GM20000 (cell line): ENCODE measurements at regions not wholly inside any gene's neighbourhood (a gene's known extent, or its start where the extent isn't known, plus 50 kb on each side); places are given as distances from the start of the nearest gene placed in this dataset.

Experiments
- DNase-seq: peaks from one replicate; pipeline ENCODE4 v3.0.0; 2012; ENCODE audit warnings: low spot score
- TF ChIP-seq, protein P1 (sequence below): IDR thresholded peaks from 2 replicates; pipeline ENCODE4 v1.5.1; 2012; ENCODE audit warnings: mild to moderate bottlenecking, control low read depth; ENCODE audit errors: extremely low read depth, missing control alignments

DNA sequence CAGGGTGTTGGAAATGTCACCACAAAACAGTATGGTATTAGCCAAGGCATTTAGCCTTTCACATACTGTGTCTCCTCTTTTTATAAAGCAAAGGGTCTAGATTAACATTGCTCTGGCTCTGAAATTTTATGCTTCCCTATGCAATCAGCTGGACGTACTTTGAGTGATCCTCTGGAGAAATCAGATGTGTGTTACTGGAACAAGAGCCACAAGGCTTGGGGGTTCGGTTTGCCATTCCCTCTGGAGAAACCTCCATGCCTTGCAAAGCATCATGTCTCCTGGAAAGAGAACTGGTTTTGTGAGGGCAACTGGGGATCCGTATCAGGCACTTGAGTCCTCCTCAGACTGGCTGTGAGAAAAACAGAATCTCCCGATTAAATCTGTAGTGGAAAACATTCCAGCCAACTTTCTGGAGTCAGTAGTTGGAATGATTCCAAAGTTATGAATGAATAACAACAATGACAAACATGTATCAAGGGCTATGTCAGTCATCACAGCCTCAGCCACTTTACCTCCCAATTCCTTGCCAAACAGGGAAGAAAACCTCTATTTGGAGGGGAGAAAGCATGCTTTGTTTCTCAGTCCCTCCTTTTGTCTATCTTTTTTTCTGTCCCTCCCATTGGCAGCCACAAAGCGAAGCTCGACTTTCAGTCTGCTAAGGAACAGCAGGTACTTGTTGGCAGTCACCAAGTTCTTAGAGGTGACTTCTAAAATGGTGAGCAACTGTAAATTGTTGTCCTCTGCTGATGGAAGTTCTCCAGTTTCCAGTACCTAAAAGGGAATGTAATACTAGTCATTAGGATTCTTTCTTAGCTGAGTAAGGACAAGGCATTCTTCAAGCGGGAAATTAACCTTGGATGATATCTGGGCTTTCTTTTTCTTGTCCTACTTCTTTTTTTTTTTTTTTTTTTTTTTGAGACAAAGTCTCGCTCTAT lies 864.8 kb upstream of the AUTS2 start:
- DNase-seq: no peak
- TF ChIP-seq, protein P1, sequence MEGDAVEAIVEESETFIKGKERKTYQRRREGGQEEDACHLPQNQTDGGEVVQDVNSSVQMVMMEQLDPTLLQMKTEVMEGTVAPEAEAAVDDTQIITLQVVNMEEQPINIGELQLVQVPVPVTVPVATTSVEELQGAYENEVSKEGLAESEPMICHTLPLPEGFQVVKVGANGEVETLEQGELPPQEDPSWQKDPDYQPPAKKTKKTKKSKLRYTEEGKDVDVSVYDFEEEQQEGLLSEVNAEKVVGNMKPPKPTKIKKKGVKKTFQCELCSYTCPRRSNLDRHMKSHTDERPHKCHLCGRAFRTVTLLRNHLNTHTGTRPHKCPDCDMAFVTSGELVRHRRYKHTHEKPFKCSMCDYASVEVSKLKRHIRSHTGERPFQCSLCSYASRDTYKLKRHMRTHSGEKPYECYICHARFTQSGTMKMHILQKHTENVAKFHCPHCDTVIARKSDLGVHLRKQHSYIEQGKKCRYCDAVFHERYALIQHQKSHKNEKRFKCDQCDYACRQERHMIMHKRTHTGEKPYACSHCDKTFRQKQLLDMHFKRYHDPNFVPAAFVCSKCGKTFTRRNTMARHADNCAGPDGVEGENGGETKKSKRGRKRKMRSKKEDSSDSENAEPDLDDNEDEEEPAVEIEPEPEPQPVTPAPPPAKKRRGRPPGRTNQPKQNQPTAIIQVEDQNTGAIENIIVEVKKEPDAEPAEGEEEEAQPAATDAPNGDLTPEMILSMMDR: no peak

- TF ChIP-seq, protein P1: no peak
- no peak for DNase-seq
Measured at GRCh38 chr7:68734431-68734830, 863.8 kb upstream of the AUTS2 start.

DNA sequence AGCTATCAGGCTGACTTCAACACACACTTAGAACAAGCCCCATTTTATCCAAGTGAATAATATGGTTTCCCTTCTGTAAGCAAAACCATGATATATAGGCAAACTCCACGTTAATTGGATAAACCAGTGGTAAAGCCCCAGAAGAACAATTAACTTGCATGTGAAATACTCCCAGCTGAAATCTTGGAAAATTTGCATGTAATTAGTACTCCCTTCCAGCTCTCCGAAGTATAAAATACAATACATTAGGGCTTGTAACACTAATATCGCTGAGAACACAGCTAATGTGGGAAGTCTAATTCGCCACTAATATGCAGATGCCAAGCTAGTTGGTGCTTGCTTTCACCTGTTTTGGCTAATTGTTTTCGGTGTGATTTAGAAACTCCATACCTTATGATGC lies 859.0 kb upstream of the AUTS2 start:
- TF ChIP-seq, protein P1: no peak
- no peak for DNase-seq

DNA sequence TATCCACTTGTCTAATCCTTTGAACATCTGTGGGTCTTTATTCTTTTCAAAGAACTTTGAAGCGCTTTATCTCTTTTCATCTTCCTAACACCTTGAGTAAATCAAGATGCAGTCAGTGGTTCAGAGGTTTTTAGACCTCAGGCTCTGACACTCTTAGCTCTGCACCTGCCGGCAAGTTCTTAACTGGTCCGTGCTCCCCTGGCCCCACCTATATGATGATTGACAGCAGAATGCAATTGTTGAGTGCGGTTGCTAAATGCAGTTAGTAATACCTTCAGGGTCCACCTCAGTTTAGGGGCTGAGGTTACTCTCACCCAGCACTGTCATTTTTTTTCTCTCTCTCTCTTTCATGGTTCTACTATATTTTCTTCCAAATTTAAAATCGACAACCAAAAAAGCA lies 854.2 kb upstream of the AUTS2 start:
- TF ChIP-seq, protein P1: no peak
- no peak for DNase-seq

GRCh38 chr7:68748934-68749900 lies 849.1 kb upstream of the AUTS2 start:
- DNase-seq: no peak
- TF ChIP-seq, protein P1: no peak

GRCh38 chr7:68752485-68753178 lies 845.6 kb upstream of the AUTS2 start:
- no peak for DNase-seq
- TF ChIP-seq, protein P1: no peak

DNA sequence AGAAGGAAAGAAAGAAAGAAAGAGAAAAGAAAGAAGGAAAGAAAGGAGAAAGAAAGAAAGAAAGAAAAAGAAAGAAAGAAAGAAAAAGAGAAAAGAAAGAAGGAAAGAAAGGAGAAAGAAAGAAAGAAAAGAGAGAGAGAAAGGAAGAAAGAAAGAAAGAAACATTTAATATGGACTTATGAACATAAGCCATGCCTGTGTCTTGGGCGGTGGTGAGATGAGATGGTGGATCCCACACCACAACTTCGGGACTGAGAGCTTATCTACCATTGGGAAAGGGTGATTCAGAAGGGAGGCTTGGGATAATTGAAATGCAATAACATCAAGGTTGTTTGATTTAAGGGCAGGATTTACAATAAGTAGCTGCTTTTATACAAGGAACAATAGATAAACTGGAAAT lies 843.9 kb upstream of the AUTS2 start:
- no peak for DNase-seq
- TF ChIP-seq, protein P1: no peak
